ENCODE measurements at regions not wholly inside any gene's neighbourhood (a gene's known extent, or its start where the extent isn't known, plus 50 kb on each side); places are given as distances from the start of the nearest gene placed in this dataset.

GRCh38 chr5:160508780-160509361 lies 87.2 kb downstream of the PTTG1 start:
- DNase-seq (ENCODE audit: low read depth in 2 of 3, low spot score in 2 of 3) = peak in 1 of 3 experiments; percentile 49

- DNase-seq (ENCODE audit: low read depth in 2 of 3, low spot score in 2 of 3) = no peak
These were observed 89.8 kb downstream of the PTTG1 start for GRCh38 chr5:160511280-160511929.
